OCI-LY7 (cell line): ENCODE measurements at regions not wholly inside any gene's neighbourhood (a gene's known extent, or its start where the extent isn't known, plus 50 kb on each side); places are given as distances from the start of the nearest gene placed in this dataset.

Experiments
- CTCF ChIP-seq: fragments of 200-600 bp; sonication (generic); conservative IDR thresholded peaks from 2 replicates; pipeline ENCODE4 v1.5.1; 2014; ENCODE audit warnings: mild to moderate bottlenecking, antibody characterized with exemption, low read length, moderate library complexity, mixed read lengths
- EZH2phosphoT487 ChIP-seq: fragments of 200-600 bp; sonication (generic); IDR thresholded peaks from 2 replicates; pipeline ENCODE4 v1.6.1; 2018; ENCODE audit warnings: low read depth, borderline replicate concordance, mild to moderate bottlenecking, mixed run types, antibody characterized with exemption, low read length, moderate library complexity, mixed read lengths

DNA sequence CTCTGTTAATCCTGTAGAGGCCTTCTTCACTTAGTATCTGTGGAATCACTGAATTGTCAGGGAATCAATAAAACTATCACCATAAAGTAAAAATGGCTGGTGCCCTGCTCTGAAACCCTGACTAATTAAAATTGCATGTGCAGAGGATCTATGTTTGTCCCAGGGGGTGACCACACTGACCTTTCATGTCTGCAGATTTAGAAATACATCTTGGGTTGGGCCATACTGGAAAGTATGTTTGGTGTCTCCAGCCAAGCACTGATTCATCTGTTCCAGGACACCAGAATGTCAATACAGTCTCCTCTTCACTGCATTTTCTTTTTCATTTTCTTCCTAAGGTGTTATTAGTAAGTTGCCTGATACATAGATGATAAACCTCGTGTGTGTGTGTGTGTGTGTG is 490.9 kb upstream of the INTU start:
- TF ChIP-seq CTCF (no peak), EZH2phosphoT487 (no peak)
